OCI-LY7 (cell line): ENCODE measurements at regions not wholly inside any gene's neighbourhood (a gene's known extent, or its start where the extent isn't known, plus 50 kb on each side); places are given as distances from the start of the nearest gene placed in this dataset.

Experiments used
- EZH2phosphoT487 ChIP-seq: fragments of 200-600 bp; sonication (generic); IDR thresholded peaks from 2 replicates; pipeline ENCODE4 v1.6.1; 2018; ENCODE audit warnings: low read depth, borderline replicate concordance, mild to moderate bottlenecking, mixed run types, antibody characterized with exemption, low read length, moderate library complexity, mixed read lengths
- TF ChIP-seq, protein P1 (sequence below): fragments of 200-600 bp; sonication (generic); conservative IDR thresholded peaks from 2 replicates; pipeline ENCODE4 v1.5.1; 2014; ENCODE audit warnings: mild to moderate bottlenecking, antibody characterized with exemption, low read length, moderate library complexity, mixed read lengths

DNA sequence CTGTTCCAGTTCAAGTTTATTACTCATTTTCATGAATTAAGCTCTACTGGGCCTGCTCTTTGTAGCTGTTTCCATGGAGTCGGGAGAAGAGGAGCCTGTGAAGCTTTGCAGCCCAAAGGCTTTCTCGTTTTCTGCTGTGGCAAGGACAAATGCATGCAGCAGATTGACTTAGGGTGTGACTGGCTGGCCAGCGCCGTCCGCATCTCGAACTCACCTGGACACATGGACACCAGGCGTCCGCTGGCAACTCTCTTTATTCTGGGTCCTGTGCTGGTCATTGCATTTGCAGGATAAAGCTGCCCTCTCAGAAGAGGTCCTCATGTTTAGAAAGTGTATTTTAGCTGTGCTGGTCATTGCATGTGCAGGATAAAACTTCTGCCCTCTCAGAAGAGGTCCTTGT is 350.4 kb downstream of the TMEM121 start:
- TF ChIP-seq, protein P1, sequence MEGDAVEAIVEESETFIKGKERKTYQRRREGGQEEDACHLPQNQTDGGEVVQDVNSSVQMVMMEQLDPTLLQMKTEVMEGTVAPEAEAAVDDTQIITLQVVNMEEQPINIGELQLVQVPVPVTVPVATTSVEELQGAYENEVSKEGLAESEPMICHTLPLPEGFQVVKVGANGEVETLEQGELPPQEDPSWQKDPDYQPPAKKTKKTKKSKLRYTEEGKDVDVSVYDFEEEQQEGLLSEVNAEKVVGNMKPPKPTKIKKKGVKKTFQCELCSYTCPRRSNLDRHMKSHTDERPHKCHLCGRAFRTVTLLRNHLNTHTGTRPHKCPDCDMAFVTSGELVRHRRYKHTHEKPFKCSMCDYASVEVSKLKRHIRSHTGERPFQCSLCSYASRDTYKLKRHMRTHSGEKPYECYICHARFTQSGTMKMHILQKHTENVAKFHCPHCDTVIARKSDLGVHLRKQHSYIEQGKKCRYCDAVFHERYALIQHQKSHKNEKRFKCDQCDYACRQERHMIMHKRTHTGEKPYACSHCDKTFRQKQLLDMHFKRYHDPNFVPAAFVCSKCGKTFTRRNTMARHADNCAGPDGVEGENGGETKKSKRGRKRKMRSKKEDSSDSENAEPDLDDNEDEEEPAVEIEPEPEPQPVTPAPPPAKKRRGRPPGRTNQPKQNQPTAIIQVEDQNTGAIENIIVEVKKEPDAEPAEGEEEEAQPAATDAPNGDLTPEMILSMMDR, result no peak
- TF ChIP-seq EZH2phosphoT487, result no peak
